Endothelial cell of umbilical vein (primary cell): ENCODE measurements at regions not wholly inside any gene's neighbourhood (a gene's known extent, or its start where the extent isn't known, plus 50 kb on each side); places are given as distances from the start of the nearest gene placed in this dataset.

ENCODE experiments used
- BruUV-seq: library from RNA; stranded (reverse); fragments of 400-500 nt; replicated peaks from 2 replicates; lab custom pipeline; 2021; lab: Mats Ljungman, UMichigan
- CTCF ChIA-PET: fragments of 300-600, 350-600 bp; sonication (Branson Sonifier 250); formaldehyde crosslinking; loops from one replicate; lab custom pipeline; 2021; ENCODE audit warnings: antibody characterized with exemption, inconsistent platforms; lab: Charles Lee
- POLR2A ChIA-PET: fragments of 300-600, 350-600 bp; sonication (Branson Sonifier 250); formaldehyde crosslinking; loops from one replicate; lab custom pipeline; 2021; ENCODE audit warnings: antibody characterized with exemption, inconsistent platforms; lab: Charles Lee
- DNase-seq: peaks from one replicate; pipeline ENCODE4 v3.0.0-alpha.2; 2011; ENCODE audit warnings: low read depth, low spot score
- FAIRE-seq: peaks from 2 replicates; lab custom pipeline; 2011; peaks lifted over from hg19 to GRCh38; lab: Jason Lieb, UNC
- H2AFZ ChIP-seq: 2 replicates; pipeline ENCODE4 v1.6.0; 2012; ENCODE audit warnings: low read depth, low read length, control low read depth, inconsistent platforms
- H3K27ac ChIP-seq: 2 replicates; pipeline ENCODE4 v1.5.1; 2011; ENCODE audit warnings: low read depth, mild to moderate bottlenecking, control low read depth, low read length, moderate library complexity; ENCODE audit not compliant: insufficient read depth
- H3K27me3 ChIP-seq, 2 experiments: 2 replicates each; pipeline versions ENCODE4 v1.6.0 to v1.6.1; 2011; ENCODE audit warnings: low read length in 2 of 2, mixed read lengths in 1 of 2; ENCODE audit not compliant: control insufficient read depth in 2 of 2, insufficient read depth in 2 of 2
- H3K36me3 ChIP-seq, 2 experiments: 2 replicates in 1 of 2; 3 replicates in 1 of 2; pipeline ENCODE4 v1.5.1; 2011; ENCODE audit warnings: low read length in 2 of 2, mild to moderate bottlenecking in 1 of 2, moderate library complexity in 1 of 2; ENCODE audit not compliant: control insufficient read depth in 2 of 2, insufficient read depth in 2 of 2; ENCODE audit errors: extremely low read depth in 1 of 2
- H3K4me1 ChIP-seq: 3 replicates; pipeline ENCODE4 v1.5.1; 2011; ENCODE audit warnings: mild to moderate bottlenecking, low read length; ENCODE audit not compliant: control insufficient read depth, insufficient read depth; ENCODE audit errors: extremely low read depth
- H3K4me2 ChIP-seq: 2 replicates; pipeline ENCODE4 v1.6.1; 2011; ENCODE audit warnings: low read length, control low read depth, mixed read lengths; ENCODE audit not compliant: insufficient read depth
- H3K4me3 ChIP-seq, 3 experiments: fragments of 200-600 bp in 1 of 3; sonication (generic), shearing (Covaris generic) in 1 of 3; replicated peaks in 1 of 3; 2 replicates each; pipeline ENCODE4 v1.5.1; 2011 to 2016; ENCODE audit warnings: control low read depth in 3 of 3, low read length in 3 of 3, mild to moderate bottlenecking in 2 of 3, inconsistent platforms in 1 of 3, low read depth in 1 of 3, moderate library complexity in 1 of 3; ENCODE audit not compliant: insufficient read depth in 1 of 3
- H3K79me2 ChIP-seq: 2 replicates; pipeline ENCODE4 v1.6.0; 2012; ENCODE audit warnings: low read length, inconsistent platforms; ENCODE audit not compliant: control insufficient read depth, insufficient read depth
- H3K9ac ChIP-seq: replicated peaks from 2 replicates; pipeline ENCODE3; 2011; ENCODE audit warnings: low read length, control low read depth; ENCODE audit not compliant: insufficient read depth; ENCODE audit errors: extremely low read depth
- H3K9me1 ChIP-seq: replicated peaks from 3 replicates; pipeline ENCODE4 v1.6.0; 2011; ENCODE audit warnings: mild to moderate bottlenecking, low read length; ENCODE audit not compliant: control insufficient read depth, insufficient read depth; ENCODE audit errors: extremely low read depth
- H3K9me3 ChIP-seq: replicated peaks from 2 replicates; pipeline ENCODE4 v1.5.1; 2012; ENCODE audit warnings: low read length, inconsistent platforms; ENCODE audit not compliant: control insufficient read depth, insufficient read depth
- H4K20me1 ChIP-seq: replicated peaks from 2 replicates; pipeline ENCODE3; 2011; ENCODE audit warnings: mild to moderate bottlenecking, low read length; ENCODE audit not compliant: control insufficient read depth, insufficient read depth; ENCODE audit errors: extremely low read depth
- EZH2 ChIP-seq: IDR thresholded peaks from 2 replicates; pipeline ENCODE4 v1.6.1; 2012; ENCODE audit warnings: borderline replicate concordance, low read depth, mild to moderate bottlenecking, moderate library complexity, low read length, inconsistent platforms; ENCODE audit not compliant: severe bottlenecking
- FOS ChIP-seq: IDR thresholded peaks from 2 replicates; pipeline ENCODE4 v1.6.1; 2011; ENCODE audit warnings: mild to moderate bottlenecking, low read length, moderate library complexity, borderline replicate concordance; ENCODE audit not compliant: insufficient read depth
- GATA2 ChIP-seq: IDR thresholded peaks from 2 replicates; pipeline ENCODE4 v1.7.0; 2011; ENCODE audit warnings: low read depth, mild to moderate bottlenecking, moderate library complexity, mixed read lengths, low read length; ENCODE audit not compliant: insufficient read length, insufficient read depth
- JUN ChIP-seq: IDR thresholded peaks from 2 replicates; pipeline ENCODE4 v1.6.1; 2011; ENCODE audit warnings: borderline replicate concordance, low read depth; ENCODE audit not compliant: insufficient read length, insufficient read depth
- POLR2A ChIP-seq: IDR thresholded peaks from 2 replicates; pipeline ENCODE4 v1.6.1; 2012; ENCODE audit warnings: low read depth, mild to moderate bottlenecking, control low read depth, low read length
- POLR2AphosphoS5 ChIP-seq: IDR thresholded peaks from 2 replicates; pipeline ENCODE4 v1.6.1; 2012; ENCODE audit warnings: low read depth, mild to moderate bottlenecking, control low read depth, low read length, moderate library complexity; ENCODE audit not compliant: insufficient read depth
- dilution Hi-C: fragments of 300-500 bp; cut with MboI; formaldehyde crosslinking; loops from one replicate; pipeline ENCODE4 v1.15.0; 2019; ENCODE audit warnings: low sequenced_read_pairs; ENCODE audit not compliant: extremely low pct_ligation_motif_present
- intact Hi-C: fragments of 100-400 bp; cut with micrococcal nuclease; formaldehyde crosslinking; loops from one replicate; pipeline ENCODE4 v1.10.0; 2022
- TF ChIP-seq, protein P1 (sequence below): IDR thresholded peaks from 2 replicates; pipeline ENCODE4 v1.6.1; 2011; ENCODE audit not compliant: insufficient read depth, insufficient read length
- TF ChIP-seq, protein P2 (sequence below), 2 donors: IDR thresholded peaks; 1 replicate in 1 of 2; 2 replicates in 1 of 2; pipeline ENCODE4 v1.5.1; 2011; ENCODE audit warnings: low read length in 2 of 2, mild to moderate bottlenecking in 2 of 2, moderate library complexity in 2 of 2, control low read depth in 1 of 2, inconsistent platforms in 1 of 2, low read depth in 1 of 2; ENCODE audit not compliant: insufficient read depth in 1 of 2; ENCODE audit errors: extremely low read depth in 1 of 2

DNA sequence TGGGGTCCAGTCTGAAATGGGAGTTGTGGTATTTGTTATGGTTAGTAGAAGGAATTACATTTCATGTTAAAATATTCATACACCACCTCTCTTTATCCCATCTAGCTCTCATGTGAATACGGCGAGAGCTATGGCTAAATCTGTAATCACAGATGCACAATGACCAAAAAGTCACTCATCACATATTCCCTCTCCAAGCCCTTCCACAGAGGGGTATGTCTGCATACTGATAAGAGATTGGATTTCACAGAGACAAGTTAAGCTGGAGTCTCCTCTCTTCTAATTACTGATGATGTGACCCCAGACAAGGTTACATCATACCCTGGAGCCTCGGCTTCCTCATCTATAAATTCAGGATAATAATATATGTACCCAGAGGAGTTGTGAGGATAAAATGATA lies 237.8 kb upstream of the RHOBTB1 start:
- no peaks in the 10 kb centered on the region for H3K4me1 ChIP-seq
- H3K4me2 ChIP-seq, result no peak overlapping the region
- DNase-seq (no peak), FAIRE-seq (no peak)
- H3K36me3 ChIP-seq, result no peaks in the 10 kb centered on the region
- H3K4me3 ChIP-seq, result no peak overlapping the region
- H3K79me2 ChIP-seq, result no peaks in the 10 kb centered on the region
- no TSS peak for BruUV-seq
- TF ChIP-seq EZH2, result no peak
- TF ChIP-seq, protein P1, sequence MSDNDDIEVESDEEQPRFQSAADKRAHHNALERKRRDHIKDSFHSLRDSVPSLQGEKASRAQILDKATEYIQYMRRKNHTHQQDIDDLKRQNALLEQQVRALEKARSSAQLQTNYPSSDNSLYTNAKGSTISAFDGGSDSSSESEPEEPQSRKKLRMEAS, result no peak
- TF ChIP-seq POLR2AphosphoS5, result no peak
- TF ChIP-seq, protein P2, sequence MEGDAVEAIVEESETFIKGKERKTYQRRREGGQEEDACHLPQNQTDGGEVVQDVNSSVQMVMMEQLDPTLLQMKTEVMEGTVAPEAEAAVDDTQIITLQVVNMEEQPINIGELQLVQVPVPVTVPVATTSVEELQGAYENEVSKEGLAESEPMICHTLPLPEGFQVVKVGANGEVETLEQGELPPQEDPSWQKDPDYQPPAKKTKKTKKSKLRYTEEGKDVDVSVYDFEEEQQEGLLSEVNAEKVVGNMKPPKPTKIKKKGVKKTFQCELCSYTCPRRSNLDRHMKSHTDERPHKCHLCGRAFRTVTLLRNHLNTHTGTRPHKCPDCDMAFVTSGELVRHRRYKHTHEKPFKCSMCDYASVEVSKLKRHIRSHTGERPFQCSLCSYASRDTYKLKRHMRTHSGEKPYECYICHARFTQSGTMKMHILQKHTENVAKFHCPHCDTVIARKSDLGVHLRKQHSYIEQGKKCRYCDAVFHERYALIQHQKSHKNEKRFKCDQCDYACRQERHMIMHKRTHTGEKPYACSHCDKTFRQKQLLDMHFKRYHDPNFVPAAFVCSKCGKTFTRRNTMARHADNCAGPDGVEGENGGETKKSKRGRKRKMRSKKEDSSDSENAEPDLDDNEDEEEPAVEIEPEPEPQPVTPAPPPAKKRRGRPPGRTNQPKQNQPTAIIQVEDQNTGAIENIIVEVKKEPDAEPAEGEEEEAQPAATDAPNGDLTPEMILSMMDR (IDR thresholded peaks at IDR 0.05; ENCODE audit: extremely low read depth in 1 of 2, insufficient read depth in 1 of 2, low read depth in 1 of 2, low read length in 2 of 2), result no peak
- no peak for TF ChIP-seq JUN
- no peak for TF ChIP-seq GATA2
- TF ChIP-seq FOS, result no peak
- TF ChIP-seq POLR2A, result no peak
- intact Hi-C loops (no loop called here), dilution Hi-C loops (no loop called here)
- ChIA-PET POLR2A (no interaction called here), CTCF (interaction anchor here (1.1 to 1.2 kb wide), 2 partner anchors 9 to 13 kb away, joined by 3 read pairs; no protein-coding TSS in a partner anchor)
- no peak overlapping the region for H3K27ac ChIP-seq
- H2AFZ ChIP-seq, result no peak overlapping the region
- no peaks in the 10 kb centered on the region for H3K27me3 ChIP-seq
- H4K20me1 ChIP-seq, result no peaks in the 10 kb centered on the region
- no peak overlapping the region for H3K9ac ChIP-seq
- no peaks in the 10 kb centered on the region for H3K9me3 ChIP-seq
- no peaks in the 10 kb centered on the region for H3K9me1 ChIP-seq
